Nephron (organoid): ENCODE measurements at regions not wholly inside any gene's neighbourhood (a gene's known extent, or its start where the extent isn't known, plus 50 kb on each side); places are given as distances from the start of the nearest gene placed in this dataset.

ENCODE experiments used
- H3K27ac Mint-ChIP-seq, 3 experiments: 2 replicates each; pipeline ENCODE4 v1.8.0; 2020; ENCODE audit warnings: mixed read lengths in 3 of 3, mild to moderate bottlenecking in 2 of 3, moderate library complexity in 1 of 3
- H3K27me3 Mint-ChIP-seq: 2 replicates; pipeline ENCODE4 v1.8.0; 2021; ENCODE audit warnings: low read depth, mild to moderate bottlenecking, moderate library complexity, mixed read lengths
- H3K36me3 Mint-ChIP-seq: 2 replicates; pipeline ENCODE4 v1.8.0; 2020; ENCODE audit warnings: low read depth, mixed read lengths
- H3K4me1 Mint-ChIP-seq: 2 replicates; pipeline ENCODE4 v1.8.0; 2020; ENCODE audit warnings: mixed read lengths
- H3K4me3 Mint-ChIP-seq, 3 experiments: 2 replicates each; pipeline ENCODE4 v1.8.0; 2020; ENCODE audit warnings: mild to moderate bottlenecking in 3 of 3, mixed read lengths in 3 of 3, moderate library complexity in 2 of 3
- H3K9me3 Mint-ChIP-seq: 2 replicates; pipeline ENCODE4 v1.8.0; 2020; ENCODE audit warnings: mixed read lengths
- TF ChIP-seq, protein P1 (sequence below), 3 experiments: fragments of 200-600 bp; sonication (generic); IDR thresholded peaks; one replicate each; pipeline ENCODE4 v1.5.0; 2021; ENCODE audit warnings: antibody characterized with exemption in 3 of 3; ENCODE audit not compliant: unreplicated experiment in 3 of 3

DNA sequence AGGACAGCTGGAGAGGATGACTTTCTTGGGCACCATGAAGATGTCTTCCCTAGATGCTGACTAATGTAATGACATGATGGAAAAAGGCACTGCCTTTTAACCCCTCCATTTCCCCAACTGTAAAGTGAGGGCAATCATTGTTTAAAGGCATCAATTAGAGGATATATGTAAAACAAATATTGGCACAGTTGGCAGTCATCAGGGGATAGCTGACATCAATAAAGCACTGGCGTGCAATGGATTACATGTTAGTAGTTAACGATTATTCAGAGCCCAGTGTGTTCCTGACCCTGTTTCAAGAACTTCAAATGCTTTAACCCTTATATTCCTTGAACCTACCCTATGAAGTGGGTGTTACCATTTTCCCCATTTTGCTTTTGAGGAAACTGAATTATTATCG, 100.7 kb downstream of the TMEM114 start:
- H3K27ac Mint-ChIP-seq, result no peak overlapping the region

DNA sequence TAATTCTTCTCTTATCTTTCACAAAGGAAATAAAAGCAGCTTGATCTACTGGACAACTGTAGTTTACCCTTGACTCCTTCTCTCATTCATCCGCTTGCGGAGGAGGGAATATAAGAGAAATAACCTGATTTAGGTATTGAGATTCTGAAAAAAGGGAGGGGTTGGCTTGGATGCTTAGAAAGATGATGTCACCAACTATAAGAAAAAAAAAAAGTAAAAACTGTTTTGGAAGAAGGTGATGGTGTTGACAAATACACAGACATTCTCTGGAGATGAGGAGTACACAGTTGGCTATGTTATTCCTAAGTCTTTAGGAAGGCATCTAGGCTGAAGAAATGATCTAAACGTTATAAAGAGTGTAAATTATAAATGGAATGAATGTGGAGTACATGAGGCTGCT, 103.3 kb downstream of the TMEM114 start:
- Mint-ChIP-seq H3K36me3 (no peaks in the 10 kb centered on the region), H3K27ac (no peak overlapping the region)

More for the DNA sequence above, 100.7 kb downstream of the TMEM114 start:
- TF ChIP-seq, protein P1, sequence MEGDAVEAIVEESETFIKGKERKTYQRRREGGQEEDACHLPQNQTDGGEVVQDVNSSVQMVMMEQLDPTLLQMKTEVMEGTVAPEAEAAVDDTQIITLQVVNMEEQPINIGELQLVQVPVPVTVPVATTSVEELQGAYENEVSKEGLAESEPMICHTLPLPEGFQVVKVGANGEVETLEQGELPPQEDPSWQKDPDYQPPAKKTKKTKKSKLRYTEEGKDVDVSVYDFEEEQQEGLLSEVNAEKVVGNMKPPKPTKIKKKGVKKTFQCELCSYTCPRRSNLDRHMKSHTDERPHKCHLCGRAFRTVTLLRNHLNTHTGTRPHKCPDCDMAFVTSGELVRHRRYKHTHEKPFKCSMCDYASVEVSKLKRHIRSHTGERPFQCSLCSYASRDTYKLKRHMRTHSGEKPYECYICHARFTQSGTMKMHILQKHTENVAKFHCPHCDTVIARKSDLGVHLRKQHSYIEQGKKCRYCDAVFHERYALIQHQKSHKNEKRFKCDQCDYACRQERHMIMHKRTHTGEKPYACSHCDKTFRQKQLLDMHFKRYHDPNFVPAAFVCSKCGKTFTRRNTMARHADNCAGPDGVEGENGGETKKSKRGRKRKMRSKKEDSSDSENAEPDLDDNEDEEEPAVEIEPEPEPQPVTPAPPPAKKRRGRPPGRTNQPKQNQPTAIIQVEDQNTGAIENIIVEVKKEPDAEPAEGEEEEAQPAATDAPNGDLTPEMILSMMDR (IDR thresholded peaks at IDR 0.05; ENCODE audit: unreplicated experiment in 3 of 3), result no peak
- no peak overlapping the region for H3K4me3 Mint-ChIP-seq
- H3K36me3 Mint-ChIP-seq, result no peaks in the 10 kb centered on the region
- H3K4me1 Mint-ChIP-seq, result no peaks in the 10 kb centered on the region
- H3K27me3 Mint-ChIP-seq, result peaks cover 17% of the 10 kb centered on the region
- H3K9me3 Mint-ChIP-seq, result no peaks in the 10 kb centered on the region

DNA sequence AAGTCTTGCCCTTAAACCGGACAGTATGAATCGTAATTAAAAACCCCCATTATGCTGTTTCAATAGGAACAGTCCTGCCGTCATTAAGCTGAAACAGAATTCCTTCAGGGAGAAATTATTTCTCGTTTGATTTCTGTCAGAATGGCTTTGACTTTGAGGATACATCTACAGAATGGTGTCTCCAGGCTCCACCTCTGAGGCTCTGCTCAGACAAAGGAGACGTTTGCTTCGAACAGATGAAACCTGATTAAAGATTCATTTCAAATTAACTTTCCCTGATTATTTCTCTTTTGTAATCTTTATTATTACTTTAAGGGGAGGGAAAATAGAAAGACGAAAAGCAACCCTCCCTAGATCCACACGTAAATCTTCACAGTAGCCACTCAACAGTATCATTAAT, 106.9 kb downstream of the TMEM114 start:
- Mint-ChIP-seq H3K4me3 (no peak overlapping the region), H3K4me1 (no peaks in the 10 kb centered on the region), H3K27ac (no peak overlapping the region), H3K36me3 (no peaks in the 10 kb centered on the region), H3K9me3 (no peaks in the 10 kb centered on the region), H3K27me3 (peaks cover 8% of the 10 kb centered on the region)
- TF ChIP-seq, protein P1 (IDR thresholded peaks at IDR 0.05; ENCODE audit: unreplicated experiment in 3 of 3), result no peak

More for the DNA sequence above, 103.3 kb downstream of the TMEM114 start:
- Mint-ChIP-seq H3K9me3 (no peaks in the 10 kb centered on the region), H3K27me3 (peaks cover 17% of the 10 kb centered on the region), H3K4me1 (no peaks in the 10 kb centered on the region), H3K4me3 (no peak overlapping the region)
- TF ChIP-seq, protein P1 (IDR thresholded peaks at IDR 0.05; ENCODE audit: unreplicated experiment in 3 of 3), result no peak

DNA sequence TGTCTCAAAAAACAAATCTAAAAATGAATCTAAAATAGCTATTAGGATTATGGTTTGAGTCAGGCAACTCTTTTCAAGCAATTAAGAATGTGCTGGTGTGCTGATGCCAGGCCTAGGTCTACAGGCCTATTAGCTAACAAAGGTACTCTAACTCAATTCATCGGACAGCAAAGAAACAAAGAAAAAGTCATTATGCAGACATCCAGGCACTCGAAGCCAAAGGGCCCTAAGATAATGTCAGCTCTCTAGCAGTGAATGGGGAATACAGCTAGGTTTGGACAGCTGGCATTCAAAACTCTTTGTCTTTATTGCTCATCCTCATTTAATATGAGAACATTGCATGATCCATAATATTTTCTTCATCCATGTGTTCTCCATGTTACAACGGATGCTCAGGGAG, 108.5 kb downstream of the TMEM114 start:
- TF ChIP-seq, protein P1 (IDR thresholded peaks at IDR 0.05; ENCODE audit: unreplicated experiment in 3 of 3), result no peak
- Mint-ChIP-seq H3K36me3 (no peaks in the 10 kb centered on the region), H3K4me1 (no peaks in the 10 kb centered on the region), H3K27me3 (peaks cover 8% of the 10 kb centered on the region), H3K4me3 (no peak overlapping the region), H3K27ac (no peak overlapping the region), H3K9me3 (no peaks in the 10 kb centered on the region)

DNA sequence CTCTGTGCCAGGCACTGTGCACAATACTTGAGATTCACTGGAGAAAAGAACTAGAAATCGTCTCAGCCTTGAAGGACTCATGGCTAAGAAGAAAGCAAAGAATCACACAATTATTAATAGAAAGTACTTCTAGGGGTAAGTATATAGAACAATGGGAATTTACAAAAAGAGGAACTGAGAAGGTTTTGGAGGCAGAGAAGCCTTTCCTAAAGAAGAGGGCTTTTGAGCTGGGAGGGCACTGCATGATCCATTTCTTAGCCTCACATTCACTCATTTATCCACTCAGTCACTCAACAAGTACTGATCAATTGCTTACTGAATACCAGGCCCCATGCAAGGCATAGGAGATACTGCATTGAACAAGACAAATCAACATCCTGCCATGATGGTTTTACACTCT, 113.5 kb downstream of the TMEM114 start:
- no peak overlapping the region for H3K4me3 Mint-ChIP-seq
- no peaks in the 10 kb centered on the region for H3K36me3 Mint-ChIP-seq
- H3K9me3 Mint-ChIP-seq, result no peaks in the 10 kb centered on the region
- TF ChIP-seq, protein P1 (IDR thresholded peaks at IDR 0.05; ENCODE audit: unreplicated experiment in 3 of 3), result no peak
- H3K4me1 Mint-ChIP-seq, result no peaks in the 10 kb centered on the region
- no peaks in the 10 kb centered on the region for H3K27me3 Mint-ChIP-seq
- no peak overlapping the region for H3K27ac Mint-ChIP-seq

DNA sequence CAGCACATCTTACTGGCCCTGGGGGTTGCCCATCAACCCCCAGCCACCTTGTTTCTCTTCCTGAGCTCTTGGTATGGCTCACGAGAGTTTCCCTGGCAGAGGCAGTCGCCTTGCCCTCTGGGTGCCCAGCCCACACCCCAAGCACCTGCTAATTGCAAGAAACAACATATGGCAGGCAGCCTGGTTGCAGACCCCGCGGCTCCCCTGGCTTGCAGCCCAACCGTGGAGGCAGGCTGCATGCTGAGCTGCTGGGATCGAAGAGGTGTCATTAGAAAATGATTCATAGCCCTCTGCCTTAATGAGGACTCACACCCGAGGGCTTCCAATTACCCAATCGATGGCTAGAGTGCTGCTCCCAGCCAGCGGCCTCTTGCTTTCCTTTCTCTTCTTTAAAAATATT, 115.7 kb downstream of the TMEM114 start:
- H3K9me3 Mint-ChIP-seq, result peaks cover 2% of the 10 kb centered on the region
- TF ChIP-seq, protein P1 (IDR thresholded peaks at IDR 0.05; ENCODE audit: unreplicated experiment in 3 of 3), result no peak
- H3K36me3 Mint-ChIP-seq, result no peaks in the 10 kb centered on the region
- no peak overlapping the region for H3K4me3 Mint-ChIP-seq
- no peaks in the 10 kb centered on the region for H3K27me3 Mint-ChIP-seq
- H3K27ac Mint-ChIP-seq, result no peak overlapping the region
- H3K4me1 Mint-ChIP-seq, result no peaks in the 10 kb centered on the region
